ENCODE measurements at regions not wholly inside any gene's neighbourhood (a gene's known extent, or its start where the extent isn't known, plus 50 kb on each side); places are given as distances from the start of the nearest gene placed in this dataset.

GRCh38 chr15:35838424-35839111 lies 292.6 kb upstream of the DPH6 start:
- no peak overlapping the region for H3K4me2 ChIP-seq
- no peaks in the 10 kb centered on the region for H3K4me1 ChIP-seq
- 71% methylated on average over 12 of the region's 12 CpGs for WGBS (ENCODE audit: missing lambda C conversion rate)
- CTCF ChIA-PET: no interaction called here
- FAIRE-seq (no peak), ATAC-seq (no peak), DNase-seq (ENCODE audit: low read depth in 1 of 2, low spot score in 1 of 2) (no peak)
- no peak overlapping the region for H3K4me3 ChIP-seq
- H3K27ac ChIP-seq: no peak overlapping the region
- POLR2A ChIA-PET: no interaction called here
- H3K9me3 ChIP-seq: no peaks in the 10 kb centered on the region
- TF ChIP-seq, protein P1, sequence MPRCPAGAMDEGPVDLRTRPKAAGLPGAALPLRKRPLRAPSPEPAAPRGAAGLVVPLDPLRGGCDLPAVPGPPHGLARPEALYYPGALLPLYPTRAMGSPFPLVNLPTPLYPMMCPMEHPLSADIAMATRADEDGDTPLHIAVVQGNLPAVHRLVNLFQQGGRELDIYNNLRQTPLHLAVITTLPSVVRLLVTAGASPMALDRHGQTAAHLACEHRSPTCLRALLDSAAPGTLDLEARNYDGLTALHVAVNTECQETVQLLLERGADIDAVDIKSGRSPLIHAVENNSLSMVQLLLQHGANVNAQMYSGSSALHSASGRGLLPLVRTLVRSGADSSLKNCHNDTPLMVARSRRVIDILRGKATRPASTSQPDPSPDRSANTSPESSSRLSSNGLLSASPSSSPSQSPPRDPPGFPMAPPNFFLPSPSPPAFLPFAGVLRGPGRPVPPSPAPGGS (IDR thresholded peaks at IDR 0.05): no peak
- TF ChIP-seq KDM5A (IDR thresholded peaks at IDR 0.05): no peak
- no peak for TF ChIP-seq CBX2 (IDR thresholded peaks at IDR 0.05; ENCODE audit: borderline replicate concordance, low read depth)
- no peak for TF ChIP-seq HOXB5 (CRISPR knock-in tag; IDR thresholded peaks at IDR 0.05)
- TF ChIP-seq ZNF302 (CRISPR knock-in tag; IDR thresholded peaks at IDR 0.05): no peak
- no peak for TF ChIP-seq CEBPB (IDR thresholded peaks at IDR 0.05)
- TF ChIP-seq EP300 (IDR thresholded peaks at IDR 0.05): no peak
- no peak for TF ChIP-seq POLR2A (IDR thresholded peaks at IDR 0.05; ENCODE audit: low read length)
- TF ChIP-seq PBX3 (IDR thresholded peaks at IDR 0.05): no peak
- no peak for TF ChIP-seq RFX5 (IDR thresholded peaks at IDR 0.05)
- no peak for TF ChIP-seq ATOH8 (CRISPR knock-in tag; IDR thresholded peaks at IDR 0.05; ENCODE audit: low read depth)
- TF ChIP-seq MAFK (IDR thresholded peaks at IDR 0.05; ENCODE audit: partially characterized antibody): no peak
- TF ChIP-seq NR3C1 (IDR thresholded peaks at IDR 0.05): no peak
- TF ChIP-seq CHD2 (IDR thresholded peaks at IDR 0.05; ENCODE audit: low read length, partially characterized antibody): no peak
- TF ChIP-seq HOXB13 (CRISPR knock-in tag; IDR thresholded peaks at IDR 0.05; ENCODE audit: low read depth): no peak
- TF ChIP-seq, protein P2, sequence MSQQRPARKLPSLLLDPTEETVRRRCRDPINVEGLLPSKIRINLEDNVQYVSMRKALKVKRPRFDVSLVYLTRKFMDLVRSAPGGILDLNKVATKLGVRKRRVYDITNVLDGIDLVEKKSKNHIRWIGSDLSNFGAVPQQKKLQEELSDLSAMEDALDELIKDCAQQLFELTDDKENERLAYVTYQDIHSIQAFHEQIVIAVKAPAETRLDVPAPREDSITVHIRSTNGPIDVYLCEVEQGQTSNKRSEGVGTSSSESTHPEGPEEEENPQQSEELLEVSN (IDR thresholded peaks at IDR 0.05; ENCODE audit: borderline replicate concordance, low read depth): no peak
- TF ChIP-seq, protein P3, sequence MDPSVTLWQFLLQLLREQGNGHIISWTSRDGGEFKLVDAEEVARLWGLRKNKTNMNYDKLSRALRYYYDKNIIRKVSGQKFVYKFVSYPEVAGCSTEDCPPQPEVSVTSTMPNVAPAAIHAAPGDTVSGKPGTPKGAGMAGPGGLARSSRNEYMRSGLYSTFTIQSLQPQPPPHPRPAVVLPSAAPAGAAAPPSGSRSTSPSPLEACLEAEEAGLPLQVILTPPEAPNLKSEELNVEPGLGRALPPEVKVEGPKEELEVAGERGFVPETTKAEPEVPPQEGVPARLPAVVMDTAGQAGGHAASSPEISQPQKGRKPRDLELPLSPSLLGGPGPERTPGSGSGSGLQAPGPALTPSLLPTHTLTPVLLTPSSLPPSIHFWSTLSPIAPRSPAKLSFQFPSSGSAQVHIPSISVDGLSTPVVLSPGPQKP (IDR thresholded peaks at IDR 0.05; ENCODE audit: low read depth, low read length): no peak

DNA sequence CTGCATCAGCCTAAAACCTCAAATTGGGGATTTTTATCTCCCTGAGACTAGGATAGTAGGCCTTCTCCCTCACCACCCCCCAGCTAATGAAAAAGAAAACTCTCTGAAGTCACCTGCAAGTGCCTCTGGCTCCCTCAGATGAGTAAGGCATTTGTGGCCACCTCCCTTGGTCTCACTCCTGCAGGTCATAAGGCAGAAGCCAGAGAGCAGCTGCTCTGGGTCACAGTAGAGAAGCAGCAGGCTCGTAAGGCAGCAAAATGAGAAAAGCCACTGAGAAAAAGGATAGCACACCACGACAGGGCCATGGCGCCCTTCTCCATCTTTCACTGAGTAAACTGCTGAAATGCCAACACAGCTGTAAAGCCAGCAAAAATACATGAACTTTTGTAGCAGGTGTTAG lies 296.7 kb upstream of the DPH6 start:
- ATAC-seq: no peak
- H3K4me1 ChIP-seq: no peaks in the 10 kb centered on the region
- WGBS (ENCODE audit: missing lambda C conversion rate): 56% methylated on average over 2 of the region's 3 CpGs
- ChIA-PET POLR2A (no interaction called here), CTCF (no interaction called here)
- H3K4me2 ChIP-seq: no peak overlapping the region
- no peaks in the 10 kb centered on the region for H3K9me3 ChIP-seq
- no peak overlapping the region for H3K4me3 ChIP-seq
- DNase-seq (ENCODE audit: low read depth in 1 of 2, low spot score in 1 of 2): no peak
- no peak for FAIRE-seq
- no peak overlapping the region for H3K27ac ChIP-seq
- TF ChIP-seq, protein P3 (IDR thresholded peaks at IDR 0.05; ENCODE audit: low read depth, low read length): no peak
- TF ChIP-seq PBX3 (IDR thresholded peaks at IDR 0.05) (no peak), TP53 (CRISPR knock-in tag; IDR thresholded peaks at IDR 0.05) (no peak), FOXS1 (CRISPR knock-in tag; IDR thresholded peaks at IDR 0.05) (no peak), TFCP2L1 (CRISPR knock-in tag; IDR thresholded peaks at IDR 0.05) (no peak), HOXA7 (CRISPR knock-in tag; IDR thresholded peaks at IDR 0.05) (no peak), EP300 (IDR thresholded peaks at IDR 0.05) (no peak), RNF2 (IDR thresholded peaks at IDR 0.05; ENCODE audit: borderline replicate concordance, low read depth) (no peak), BHLHE40 (IDR thresholded peaks at IDR 0.05; ENCODE audit: low read depth, low read length) (no peak), POLR2A (IDR thresholded peaks at IDR 0.05; ENCODE audit: low read length) (no peak), CHD2 (IDR thresholded peaks at IDR 0.05; ENCODE audit: low read length, partially characterized antibody) (no peak), MYC (IDR thresholded peaks at IDR 0.05; ENCODE audit: borderline replicate concordance, low read length) (no peak), FOSB (CRISPR knock-in tag; IDR thresholded peaks at IDR 0.05) (no peak)
- TF ChIP-seq, protein P1 (IDR thresholded peaks at IDR 0.05): no peak
- TF ChIP-seq, protein P4, sequence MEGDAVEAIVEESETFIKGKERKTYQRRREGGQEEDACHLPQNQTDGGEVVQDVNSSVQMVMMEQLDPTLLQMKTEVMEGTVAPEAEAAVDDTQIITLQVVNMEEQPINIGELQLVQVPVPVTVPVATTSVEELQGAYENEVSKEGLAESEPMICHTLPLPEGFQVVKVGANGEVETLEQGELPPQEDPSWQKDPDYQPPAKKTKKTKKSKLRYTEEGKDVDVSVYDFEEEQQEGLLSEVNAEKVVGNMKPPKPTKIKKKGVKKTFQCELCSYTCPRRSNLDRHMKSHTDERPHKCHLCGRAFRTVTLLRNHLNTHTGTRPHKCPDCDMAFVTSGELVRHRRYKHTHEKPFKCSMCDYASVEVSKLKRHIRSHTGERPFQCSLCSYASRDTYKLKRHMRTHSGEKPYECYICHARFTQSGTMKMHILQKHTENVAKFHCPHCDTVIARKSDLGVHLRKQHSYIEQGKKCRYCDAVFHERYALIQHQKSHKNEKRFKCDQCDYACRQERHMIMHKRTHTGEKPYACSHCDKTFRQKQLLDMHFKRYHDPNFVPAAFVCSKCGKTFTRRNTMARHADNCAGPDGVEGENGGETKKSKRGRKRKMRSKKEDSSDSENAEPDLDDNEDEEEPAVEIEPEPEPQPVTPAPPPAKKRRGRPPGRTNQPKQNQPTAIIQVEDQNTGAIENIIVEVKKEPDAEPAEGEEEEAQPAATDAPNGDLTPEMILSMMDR (IDR thresholded peaks at IDR 0.05): no peak
